Body of pancreas (tissue), 4 donors: ENCODE measurements at regions not wholly inside any gene's neighbourhood (a gene's known extent, or its start where the extent isn't known, plus 50 kb on each side); places are given as distances from the start of the nearest gene placed in this dataset.

Source experiments
- POLR2A ChIP-seq, 3 donors: fragments of 450-650 bp; IDR thresholded peaks; one replicate each; pipeline ENCODE4 v1.6.1; 2016; ENCODE audit warnings: antibody characterized with exemption in 3 of 3, mild to moderate bottlenecking in 2 of 3
- TF ChIP-seq, protein P1 (sequence below), 7 experiments: fragments of 450-650 bp in 4 of 7; fragments of 200-600 bp in 3 of 7; sonication (generic) in 3 of 7; IDR thresholded peaks; one replicate each; pipeline ENCODE4 v1.5.1; 2016 to 2019; ENCODE audit warnings: antibody characterized with exemption in 7 of 7

DNA sequence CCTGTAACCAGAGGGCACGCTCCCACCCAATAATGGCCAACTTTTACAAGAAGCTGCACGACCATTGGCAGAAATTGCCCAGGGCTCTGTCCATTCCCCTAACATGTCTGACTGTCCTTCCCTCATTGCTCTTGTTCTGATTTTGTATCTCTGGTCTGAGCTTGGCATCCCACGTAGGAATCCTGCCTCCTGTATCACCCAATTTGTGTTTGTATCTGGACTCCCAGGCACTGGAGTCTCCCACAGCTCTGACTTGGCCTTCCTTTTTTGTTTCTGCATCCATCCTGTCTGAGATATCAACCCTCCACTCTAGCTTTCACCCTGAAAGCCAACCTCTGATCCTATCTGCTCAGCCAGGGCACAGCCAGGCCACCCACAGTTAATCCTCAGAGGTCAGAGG lies 259.8 kb downstream of the FBXO15 start:
- no peak for TF ChIP-seq POLR2A (IDR thresholded peaks at IDR 0.05)
- TF ChIP-seq, protein P1, sequence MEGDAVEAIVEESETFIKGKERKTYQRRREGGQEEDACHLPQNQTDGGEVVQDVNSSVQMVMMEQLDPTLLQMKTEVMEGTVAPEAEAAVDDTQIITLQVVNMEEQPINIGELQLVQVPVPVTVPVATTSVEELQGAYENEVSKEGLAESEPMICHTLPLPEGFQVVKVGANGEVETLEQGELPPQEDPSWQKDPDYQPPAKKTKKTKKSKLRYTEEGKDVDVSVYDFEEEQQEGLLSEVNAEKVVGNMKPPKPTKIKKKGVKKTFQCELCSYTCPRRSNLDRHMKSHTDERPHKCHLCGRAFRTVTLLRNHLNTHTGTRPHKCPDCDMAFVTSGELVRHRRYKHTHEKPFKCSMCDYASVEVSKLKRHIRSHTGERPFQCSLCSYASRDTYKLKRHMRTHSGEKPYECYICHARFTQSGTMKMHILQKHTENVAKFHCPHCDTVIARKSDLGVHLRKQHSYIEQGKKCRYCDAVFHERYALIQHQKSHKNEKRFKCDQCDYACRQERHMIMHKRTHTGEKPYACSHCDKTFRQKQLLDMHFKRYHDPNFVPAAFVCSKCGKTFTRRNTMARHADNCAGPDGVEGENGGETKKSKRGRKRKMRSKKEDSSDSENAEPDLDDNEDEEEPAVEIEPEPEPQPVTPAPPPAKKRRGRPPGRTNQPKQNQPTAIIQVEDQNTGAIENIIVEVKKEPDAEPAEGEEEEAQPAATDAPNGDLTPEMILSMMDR (IDR thresholded peaks at IDR 0.05), result no peak
